NCI-H146 (cell line): ENCODE measurements at regions not wholly inside any gene's neighbourhood (a gene's known extent, or its start where the extent isn't known, plus 50 kb on each side); places are given as distances from the start of the nearest gene placed in this dataset.

Source experiments
- DNase-seq: peaks from one replicate; lab custom pipeline; 2025; lab: John Stamatoyannopoulos, UW

- no peak for DNase-seq
Measured at GRCh38 chr5:73339051-73339575, 109.5 kb downstream of the FOXD1 start.

GRCh38 chr5:73338256-73339050, 110.1 kb downstream of the FOXD1 start:
- DNase-seq = peak; percentile 55

GRCh38 chr5:73337586-73338255, 110.9 kb downstream of the FOXD1 start:
- DNase-seq = no peak

GRCh38 chr5:73336366-73336765, 112.2 kb downstream of the FOXD1 start:
- DNase-seq = no peak

- DNase-seq = no peak
Measured at GRCh38 chr5:73333944-73334703, 114.5 kb downstream of the FOXD1 start.

GRCh38 chr5:73330613-73331012, 118.0 kb downstream of the FOXD1 start:
- no peak for DNase-seq

- no peak for DNase-seq
Measured at GRCh38 chr5:73328640-73329039, 119.9 kb downstream of the FOXD1 start.

- DNase-seq = no peak
Measured at GRCh38 chr5:73327908-73328455, 120.6 kb downstream of the FOXD1 start.

GRCh38 chr5:73325546-73325945, 123.0 kb downstream of the FOXD1 start:
- DNase-seq = no peak

- no peak for DNase-seq
Measured at GRCh38 chr5:73323466-73323865, 125.1 kb downstream of the FOXD1 start.

GRCh38 chr5:73322437-73323076, 126.0 kb downstream of the FOXD1 start:
- DNase-seq = peak; percentile 78

- DNase-seq = peak; percentile 38
Measured at GRCh38 chr5:73321757-73322436, 126.7 kb downstream of the FOXD1 start.

- no peak for DNase-seq
Measured at GRCh38 chr5:73319036-73319435, 129.5 kb downstream of the FOXD1 start.

- DNase-seq = no peak
Measured at GRCh38 chr5:73318308-73318719, 130.3 kb downstream of the FOXD1 start.

- no peak for DNase-seq
Measured at GRCh38 chr5:73317523-73317922, 131.1 kb downstream of the FOXD1 start.

GRCh38 chr5:73314395-73315257, 134.0 kb downstream of the FOXD1 start:
- DNase-seq = no peak

GRCh38 chr5:73312872-73313510, 135.6 kb downstream of the FOXD1 start:
- no peak for DNase-seq

- no peak for DNase-seq
Measured at GRCh38 chr5:73312146-73312871, 136.3 kb downstream of the FOXD1 start.
